ENCODE measurements at regions not wholly inside any gene's neighbourhood (a gene's known extent, or its start where the extent isn't known, plus 50 kb on each side); places are given as distances from the start of the nearest gene placed in this dataset.

DNA sequence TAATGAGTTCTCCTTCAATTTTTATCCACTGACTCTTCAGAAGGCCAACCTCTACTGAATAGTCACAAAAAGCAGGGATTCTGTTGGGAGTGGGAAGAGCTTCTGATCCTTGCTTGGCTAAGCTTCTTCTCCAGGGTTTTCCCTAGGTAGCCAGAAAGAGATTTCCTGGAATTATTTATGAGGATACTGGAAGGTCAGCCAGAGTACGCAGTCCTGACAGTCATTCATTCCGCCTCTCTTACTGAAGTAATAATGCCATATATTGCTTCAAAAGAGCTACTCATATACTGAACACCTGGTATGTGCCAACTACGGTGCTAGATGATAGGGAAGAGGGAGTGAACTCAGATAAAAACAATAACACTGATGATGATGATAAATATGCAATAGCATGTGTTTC is 116.1 kb downstream of the CCDC34 start:
- no peak for DNase-seq (ENCODE audit: low read depth)
- no peak overlapping the region for H3K4me3 ChIP-seq (ENCODE audit: control insufficient read depth, low read depth, low read length)
- TF ChIP-seq, protein P1, sequence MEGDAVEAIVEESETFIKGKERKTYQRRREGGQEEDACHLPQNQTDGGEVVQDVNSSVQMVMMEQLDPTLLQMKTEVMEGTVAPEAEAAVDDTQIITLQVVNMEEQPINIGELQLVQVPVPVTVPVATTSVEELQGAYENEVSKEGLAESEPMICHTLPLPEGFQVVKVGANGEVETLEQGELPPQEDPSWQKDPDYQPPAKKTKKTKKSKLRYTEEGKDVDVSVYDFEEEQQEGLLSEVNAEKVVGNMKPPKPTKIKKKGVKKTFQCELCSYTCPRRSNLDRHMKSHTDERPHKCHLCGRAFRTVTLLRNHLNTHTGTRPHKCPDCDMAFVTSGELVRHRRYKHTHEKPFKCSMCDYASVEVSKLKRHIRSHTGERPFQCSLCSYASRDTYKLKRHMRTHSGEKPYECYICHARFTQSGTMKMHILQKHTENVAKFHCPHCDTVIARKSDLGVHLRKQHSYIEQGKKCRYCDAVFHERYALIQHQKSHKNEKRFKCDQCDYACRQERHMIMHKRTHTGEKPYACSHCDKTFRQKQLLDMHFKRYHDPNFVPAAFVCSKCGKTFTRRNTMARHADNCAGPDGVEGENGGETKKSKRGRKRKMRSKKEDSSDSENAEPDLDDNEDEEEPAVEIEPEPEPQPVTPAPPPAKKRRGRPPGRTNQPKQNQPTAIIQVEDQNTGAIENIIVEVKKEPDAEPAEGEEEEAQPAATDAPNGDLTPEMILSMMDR (conservative IDR thresholded peaks at IDR 0.05; ENCODE audit: control insufficient read depth, insufficient read depth, low read depth, low read length): no peak

DNA sequence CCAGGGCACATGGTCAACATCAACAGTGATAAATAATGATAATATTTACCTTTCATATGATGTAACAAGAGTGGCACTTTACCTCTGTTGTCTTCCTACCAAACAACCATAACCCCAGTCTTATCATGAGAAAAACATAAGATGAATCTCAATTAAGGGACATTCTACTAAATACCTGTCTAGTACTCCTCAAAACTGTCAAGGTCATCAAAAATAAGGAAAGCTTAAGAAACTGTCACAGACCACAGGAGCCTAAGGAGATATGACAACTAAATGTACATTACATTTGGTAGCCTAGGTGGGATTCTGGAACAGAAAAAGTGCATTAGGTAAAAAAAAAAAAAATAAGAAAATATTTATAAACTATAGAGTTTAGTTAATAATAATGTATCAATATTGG is 118.1 kb downstream of the CCDC34 start:
- H3K4me3 ChIP-seq (ENCODE audit: control insufficient read depth, low read depth, low read length): no peak overlapping the region
- TF ChIP-seq, protein P1 (conservative IDR thresholded peaks at IDR 0.05; ENCODE audit: control insufficient read depth, insufficient read depth, low read depth, low read length): no peak

DNA sequence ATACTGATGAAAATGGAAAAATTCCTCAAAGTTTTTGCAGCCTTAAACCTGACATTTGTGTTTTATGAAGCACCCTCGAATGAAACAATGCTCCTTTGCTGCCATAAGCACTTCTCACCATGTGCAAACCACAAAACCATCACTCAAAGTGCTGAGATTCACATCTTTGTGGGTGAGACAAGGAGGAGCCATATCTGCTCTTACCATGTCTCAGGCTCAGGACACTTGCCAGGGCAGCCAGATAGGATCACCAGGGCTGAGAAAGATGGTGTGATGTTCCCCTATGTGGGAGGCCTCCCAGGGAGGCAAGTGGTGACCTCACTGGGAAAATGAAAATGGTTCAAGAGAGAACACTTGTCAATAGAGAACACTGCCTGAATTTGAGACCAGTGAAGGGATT is 120.4 kb downstream of the CCDC34 start:
- peak; percentile 78 for DNase-seq (ENCODE audit: low read depth)

More for the DNA sequence above, 118.1 kb downstream of the CCDC34 start:
- DNase-seq (ENCODE audit: low read depth): no peak

DNA sequence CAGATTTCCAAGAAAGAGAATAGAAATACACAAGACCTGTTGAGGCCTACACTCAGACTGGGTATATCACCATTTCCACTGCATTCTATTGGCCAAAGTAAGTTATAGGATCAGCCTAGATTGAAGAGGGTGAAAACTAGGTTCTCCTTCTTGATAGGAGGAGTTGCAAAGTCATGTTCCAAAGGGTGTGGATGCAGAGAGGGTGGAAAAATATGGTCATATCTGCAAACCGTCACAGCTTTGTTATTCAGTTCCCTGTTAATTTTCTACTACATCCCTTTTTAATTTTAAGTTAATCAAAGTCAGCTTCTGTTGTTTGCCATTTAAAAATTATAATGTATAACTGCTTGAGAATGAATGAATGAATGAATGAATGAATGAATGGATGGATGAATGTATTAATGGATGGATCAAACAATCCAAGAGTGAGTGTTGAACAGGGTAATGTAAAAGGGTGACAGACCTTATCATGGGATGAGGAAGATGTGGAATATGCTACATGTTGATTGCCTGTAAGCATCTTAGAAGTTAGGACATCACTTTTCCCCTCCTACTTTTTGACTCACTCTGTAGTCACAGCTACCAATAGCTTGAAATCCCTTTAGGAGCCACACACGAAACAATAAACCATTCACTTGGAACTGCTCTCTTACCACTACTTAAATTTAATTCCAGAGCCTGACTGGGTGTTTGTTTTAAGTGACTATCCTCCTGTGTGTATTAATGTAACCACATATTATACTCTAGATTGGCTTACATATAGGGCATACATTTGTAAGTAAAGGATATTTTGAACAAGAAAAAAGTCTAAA is 121.5 kb downstream of the CCDC34 start:
- H3K4me3 ChIP-seq (ENCODE audit: control insufficient read depth, low read depth, low read length): no peak overlapping the region
- TF ChIP-seq, protein P1 (conservative IDR thresholded peaks at IDR 0.05; ENCODE audit: control insufficient read depth, insufficient read depth, low read depth, low read length): no peak
- DNase-seq (ENCODE audit: low read depth): peak; percentile 93

More for the DNA sequence above, 120.4 kb downstream of the CCDC34 start:
- no peak overlapping the region for H3K4me3 ChIP-seq (ENCODE audit: control insufficient read depth, low read depth, low read length)
- TF ChIP-seq, protein P1 (conservative IDR thresholded peaks at IDR 0.05; ENCODE audit: control insufficient read depth, insufficient read depth, low read depth, low read length): no peak

DNA sequence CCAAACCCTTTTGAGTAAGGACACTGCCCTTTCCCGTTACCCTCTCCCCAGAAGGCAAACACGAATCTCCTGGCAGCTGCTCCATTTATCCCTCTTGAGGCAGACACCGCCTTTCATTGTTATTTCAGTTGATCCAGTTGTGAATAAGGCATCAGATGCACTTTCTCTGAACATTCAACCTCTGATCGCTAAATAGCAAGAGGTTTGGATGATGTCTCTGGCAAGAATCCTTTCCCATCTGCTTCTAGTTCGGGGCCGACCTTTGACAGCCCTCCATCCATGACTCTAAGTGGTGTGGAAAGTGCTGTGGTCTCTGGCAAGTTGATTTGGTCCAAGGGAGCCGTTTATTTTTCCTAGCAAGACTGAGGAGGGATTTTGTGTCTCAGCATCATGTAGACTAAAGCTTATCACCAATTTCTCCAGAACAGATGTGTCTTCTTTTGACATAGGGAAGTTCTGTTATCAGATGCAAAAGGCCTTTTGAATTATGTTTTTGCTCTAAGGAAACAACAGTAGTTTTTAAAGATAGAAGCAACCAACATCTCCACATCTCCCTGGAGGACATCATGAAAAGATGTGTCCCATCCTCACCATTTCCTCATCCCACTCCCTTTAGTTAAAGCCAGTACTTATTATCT is 123.6 kb downstream of the CCDC34 start:
- DNase-seq (ENCODE audit: low read depth): peak; percentile 94
- H3K4me3 ChIP-seq (ENCODE audit: control insufficient read depth, low read depth, low read length): no peak overlapping the region
- TF ChIP-seq, protein P1 (conservative IDR thresholded peaks at IDR 0.05; ENCODE audit: control insufficient read depth, insufficient read depth, low read depth, low read length): no peak

DNA sequence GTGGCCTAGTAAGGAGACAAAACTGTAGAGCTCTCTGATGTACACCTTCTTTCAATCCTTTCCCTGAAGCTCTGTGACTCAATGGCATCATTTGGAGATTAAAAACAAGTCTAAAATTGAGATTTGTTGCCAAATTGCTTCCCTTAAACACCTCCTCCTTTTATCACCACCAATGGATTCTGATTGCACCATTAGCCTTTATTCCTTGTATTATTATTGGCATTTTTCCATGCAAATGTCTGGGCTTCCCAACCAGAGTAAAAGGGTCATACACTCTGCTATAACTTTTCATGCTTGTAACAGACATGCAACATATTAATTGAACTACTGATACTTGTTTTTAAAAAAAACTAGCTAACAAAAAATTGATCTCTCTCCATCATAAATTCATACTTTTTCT is 124.2 kb downstream of the CCDC34 start:
- DNase-seq (ENCODE audit: low read depth): no peak
- TF ChIP-seq, protein P1 (conservative IDR thresholded peaks at IDR 0.05; ENCODE audit: control insufficient read depth, insufficient read depth, low read depth, low read length): no peak
- no peak overlapping the region for H3K4me3 ChIP-seq (ENCODE audit: control insufficient read depth, low read depth, low read length)

Measured in fibroblast of mammary gland (primary cell).